ENCODE measurements at regions not wholly inside any gene's neighbourhood (a gene's known extent, or its start where the extent isn't known, plus 50 kb on each side); places are given as distances from the start of the nearest gene placed in this dataset.

DNA sequence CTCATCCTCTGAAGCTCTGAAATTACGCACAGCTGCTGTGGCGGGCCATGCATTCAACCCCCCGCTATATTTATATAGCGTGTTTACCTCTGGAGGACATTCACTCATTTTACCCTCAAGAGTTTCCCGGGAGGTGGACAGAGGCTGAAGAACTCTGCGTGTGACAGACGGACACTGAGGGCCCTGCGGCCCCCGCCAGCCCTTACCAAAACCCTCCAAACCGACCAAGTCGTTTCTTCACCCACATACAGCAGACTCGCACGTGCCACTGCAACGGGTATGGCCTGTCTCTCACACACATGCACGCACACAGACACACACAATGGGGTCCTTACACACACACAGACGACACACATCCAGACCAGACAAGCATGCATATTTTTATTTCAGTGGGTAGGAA is 216.4 kb upstream of the FOXF1 start:
- no peak for DNase-seq (ENCODE audit: low read depth in 3 of 3)

GRCh38 chr16:86294535-86295196 is 215.7 kb upstream of the FOXF1 start:
- no peak for DNase-seq (ENCODE audit: low read depth in 3 of 3)

- no peak for DNase-seq (ENCODE audit: low read depth in 3 of 3)
Observed at GRCh38 chr16:86296256-86296655, 214.1 kb upstream of the FOXF1 start.

- DNase-seq (ENCODE audit: low read depth in 3 of 3) = no peak
Observed at GRCh38 chr16:86297391-86297790, 212.9 kb upstream of the FOXF1 start.

GRCh38 chr16:86297866-86298757 is 212.2 kb upstream of the FOXF1 start:
- DNase-seq (ENCODE audit: low read depth in 3 of 3) = no peak

DNA sequence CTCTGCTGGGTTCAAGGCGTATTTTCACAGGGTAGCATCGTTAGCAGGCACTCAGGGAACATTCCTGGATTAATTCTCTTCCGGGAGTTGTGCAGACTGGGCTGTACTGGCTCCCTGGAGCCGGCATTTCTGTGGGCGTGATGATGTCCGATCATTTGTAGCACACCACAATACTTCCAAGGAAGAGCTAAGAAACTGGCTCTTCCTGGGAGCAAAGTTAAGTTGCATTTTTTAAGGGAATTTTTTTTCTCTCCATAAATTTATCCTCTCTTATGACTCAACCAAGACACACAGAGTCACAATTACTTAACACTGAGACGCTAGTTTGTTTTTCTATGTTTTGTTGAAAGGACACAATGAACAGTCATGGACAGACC is 211.6 kb upstream of the FOXF1 start:
- no peak for DNase-seq (ENCODE audit: low read depth in 3 of 3)

- no peak for DNase-seq (ENCODE audit: low read depth in 3 of 3)
Observed at GRCh38 chr16:86299882-86300610, 210.3 kb upstream of the FOXF1 start.

DNA sequence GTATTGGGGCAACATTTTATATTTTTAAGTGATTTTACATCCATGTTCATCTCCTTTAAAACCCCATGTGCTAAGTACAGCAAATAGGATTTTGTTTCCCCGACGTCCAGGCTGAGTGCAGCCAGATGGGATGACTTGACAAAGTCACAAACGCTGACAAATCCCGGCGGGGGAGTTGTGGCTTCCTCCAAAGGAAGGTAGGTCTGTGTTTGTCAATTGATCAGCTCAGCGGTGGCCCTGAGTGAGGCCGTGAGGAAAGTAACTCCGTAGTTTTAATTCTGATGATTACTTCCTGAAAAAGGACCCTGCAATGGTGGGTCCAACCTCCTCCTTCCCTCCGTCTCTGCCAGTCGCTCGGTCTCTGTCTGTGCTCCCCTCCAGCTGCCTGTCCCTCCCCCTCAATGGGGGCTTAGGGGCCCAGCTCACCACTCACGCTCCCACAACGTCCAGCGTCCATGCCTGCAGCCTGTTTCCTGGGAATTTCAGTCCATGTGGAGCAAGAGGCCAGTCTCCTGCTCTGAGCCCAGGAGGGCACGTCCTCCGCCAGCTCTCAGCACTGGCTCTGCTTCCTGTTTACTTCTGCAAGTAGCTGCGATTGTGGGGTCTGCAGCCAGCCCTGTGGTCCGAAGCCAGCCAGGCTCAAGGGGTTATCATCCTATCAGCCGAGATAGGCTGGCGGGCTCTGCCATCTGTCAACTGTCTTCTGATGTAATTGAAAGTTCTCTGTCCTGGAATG is 209.4 kb upstream of the FOXF1 start:
- DNase-seq (ENCODE audit: low read depth in 3 of 3) = no peak

- no peak for DNase-seq (ENCODE audit: low read depth in 3 of 3)
Observed at GRCh38 chr16:86302421-86303109, 207.8 kb upstream of the FOXF1 start.

- DNase-seq (ENCODE audit: low read depth in 3 of 3) = no peak
Observed at GRCh38 chr16:86303787-86304678, 206.3 kb upstream of the FOXF1 start.

GRCh38 chr16:86304868-86305267 is 205.5 kb upstream of the FOXF1 start:
- no peak for DNase-seq (ENCODE audit: low read depth in 3 of 3)

DNA sequence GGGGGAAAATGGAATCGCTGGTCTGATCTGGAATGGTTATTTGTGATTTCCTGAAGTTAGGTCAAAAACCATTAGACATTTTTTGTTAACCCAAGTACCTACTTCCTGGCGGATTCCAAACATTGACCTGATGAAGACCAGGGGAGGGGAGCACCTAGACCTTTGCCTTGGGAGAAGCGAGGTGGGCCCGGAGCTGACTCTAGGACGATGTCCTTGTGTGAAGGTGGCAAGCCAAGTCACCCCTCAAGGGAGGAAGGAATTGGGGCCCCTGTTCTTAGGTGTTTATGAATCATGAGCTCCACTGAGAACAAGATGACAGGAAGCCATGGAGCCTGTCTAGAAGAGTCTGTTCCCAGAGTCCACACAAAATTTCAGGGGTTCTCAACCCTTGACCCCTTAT is 204.9 kb upstream of the FOXF1 start:
- DNase-seq (ENCODE audit: low read depth in 3 of 3) = no peak

DNA sequence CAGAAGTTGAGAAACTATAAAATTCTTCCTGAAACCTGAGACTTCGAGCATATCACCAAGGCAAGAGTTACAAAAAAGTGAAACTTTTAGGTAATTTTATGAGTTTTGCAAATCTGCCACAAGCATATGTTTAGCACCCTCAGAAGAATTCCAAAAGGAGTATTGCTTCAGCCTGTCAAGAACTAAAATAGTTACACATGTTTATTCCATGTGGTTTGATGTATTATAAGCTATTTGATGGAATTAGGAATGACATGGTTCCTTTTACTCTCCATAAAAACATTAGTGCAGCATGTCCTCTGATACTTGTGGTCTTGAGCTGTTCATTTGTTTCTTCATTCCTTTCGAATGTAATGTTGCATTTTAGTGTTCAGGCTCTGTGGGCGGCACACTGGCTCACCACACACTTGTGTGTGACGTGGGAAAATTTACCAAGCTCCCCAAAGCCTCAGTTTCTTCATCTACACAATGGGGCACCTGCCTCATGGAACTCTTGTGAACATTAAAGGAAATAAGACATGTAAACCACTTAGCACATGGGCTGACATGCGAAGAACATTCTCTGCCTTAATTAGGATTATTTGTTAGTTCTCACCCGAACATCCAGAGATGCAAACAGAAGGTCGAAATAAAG is 204.2 kb upstream of the FOXF1 start:
- no peak for DNase-seq (ENCODE audit: low read depth in 3 of 3)

DNA sequence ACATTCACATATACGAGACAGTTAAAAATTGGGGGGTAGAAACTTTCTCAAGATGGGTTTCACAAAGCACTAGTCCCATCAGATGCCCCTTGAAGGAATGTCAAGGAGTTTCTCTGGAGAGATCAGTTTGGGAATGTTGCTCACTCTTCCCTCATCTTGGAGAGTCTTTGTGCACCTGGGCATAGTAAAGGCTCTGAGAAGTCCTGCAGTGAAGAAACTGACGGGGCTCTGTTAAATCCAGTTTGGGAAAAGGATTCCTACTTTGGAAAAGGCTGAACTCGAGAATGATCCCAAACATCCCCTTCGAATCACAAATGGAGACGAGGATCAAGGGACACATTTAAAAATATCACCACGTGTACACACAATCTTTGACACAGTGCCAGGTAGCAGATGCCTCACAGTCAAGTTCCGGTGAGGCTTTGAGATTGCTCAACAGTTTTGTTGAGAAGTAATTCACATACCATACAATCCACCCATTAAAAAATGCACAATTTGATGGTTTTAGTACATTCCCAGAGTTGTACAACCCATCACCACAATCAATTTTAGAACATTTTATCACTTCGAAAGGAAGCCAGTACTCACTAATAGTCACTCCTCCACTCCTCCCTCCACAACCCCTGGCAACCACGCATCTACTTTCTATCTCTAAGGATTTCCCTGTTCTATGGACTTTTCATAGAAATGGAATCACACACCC is 203.4 kb upstream of the FOXF1 start:
- DNase-seq (ENCODE audit: low read depth in 3 of 3) = no peak

DNA sequence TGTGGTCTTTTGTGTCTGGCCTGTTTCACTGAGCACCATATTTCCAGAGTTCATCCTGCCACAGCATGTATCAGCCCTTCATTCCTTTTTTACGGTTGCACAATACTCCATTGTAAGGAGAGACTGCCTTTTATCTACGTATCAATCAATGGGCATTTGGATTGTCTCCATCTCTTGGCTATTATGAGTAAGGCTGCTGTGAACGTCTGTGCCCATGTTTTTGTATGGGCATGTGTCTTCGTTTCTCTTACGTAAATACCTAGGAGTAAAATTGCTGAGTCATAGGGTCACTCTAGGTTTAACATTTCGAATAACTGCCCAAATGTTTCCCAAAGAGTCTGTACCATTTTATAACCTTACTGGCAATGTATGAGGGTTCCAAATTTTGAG is 202.8 kb upstream of the FOXF1 start:
- DNase-seq (ENCODE audit: low read depth in 3 of 3) = no peak

GRCh38 chr16:86308514-86308913 is 201.8 kb upstream of the FOXF1 start:
- no peak for DNase-seq (ENCODE audit: low read depth in 3 of 3)

GRCh38 chr16:86313631-86314030 is 196.7 kb upstream of the FOXF1 start:
- DNase-seq (ENCODE audit: low read depth in 3 of 3) = no peak

- DNase-seq (ENCODE audit: low read depth in 3 of 3) = no peak
Observed at GRCh38 chr16:86314402-86315025, 195.8 kb upstream of the FOXF1 start.

All from stimulated activated CD4-positive, alpha-beta T cell treated with anti-CD3 and anti-CD28 coated beads, TNF-alpha, amount 100 ng/mL, for 24 hours (primary cell).